Keratinocyte (primary cell): ENCODE measurements at regions not wholly inside any gene's neighbourhood (a gene's known extent, or its start where the extent isn't known, plus 50 kb on each side); places are given as distances from the start of the nearest gene placed in this dataset.

Experiments
- EZH2 ChIP-seq: IDR thresholded peaks from one replicate; pipeline ENCODE4 v1.6.1; 2012; ENCODE audit warnings: inconsistent platforms, mild to moderate bottlenecking, low read length, moderate library complexity
- TF ChIP-seq, protein P1 (sequence below), 3 experiments: IDR thresholded peaks in 1 of 3; conservative IDR thresholded peaks in 1 of 3; optimal IDR thresholded peaks in 1 of 3; 2 replicates in 2 of 3; 3 replicates in 1 of 3; pipeline versions ENCODE3 to v1.5.1; 2011; ENCODE audit warnings: low read length in 3 of 3, mild to moderate bottlenecking in 3 of 3, moderate library complexity in 2 of 3, control low read depth in 1 of 3, inconsistent platforms in 1 of 3; ENCODE audit not compliant: insufficient read depth in 2 of 3; ENCODE audit errors: extremely low read depth in 1 of 3

GRCh38 chr10:35803046-35803445, 160.9 kb upstream of the FZD8 start:
- TF ChIP-seq, protein P1, sequence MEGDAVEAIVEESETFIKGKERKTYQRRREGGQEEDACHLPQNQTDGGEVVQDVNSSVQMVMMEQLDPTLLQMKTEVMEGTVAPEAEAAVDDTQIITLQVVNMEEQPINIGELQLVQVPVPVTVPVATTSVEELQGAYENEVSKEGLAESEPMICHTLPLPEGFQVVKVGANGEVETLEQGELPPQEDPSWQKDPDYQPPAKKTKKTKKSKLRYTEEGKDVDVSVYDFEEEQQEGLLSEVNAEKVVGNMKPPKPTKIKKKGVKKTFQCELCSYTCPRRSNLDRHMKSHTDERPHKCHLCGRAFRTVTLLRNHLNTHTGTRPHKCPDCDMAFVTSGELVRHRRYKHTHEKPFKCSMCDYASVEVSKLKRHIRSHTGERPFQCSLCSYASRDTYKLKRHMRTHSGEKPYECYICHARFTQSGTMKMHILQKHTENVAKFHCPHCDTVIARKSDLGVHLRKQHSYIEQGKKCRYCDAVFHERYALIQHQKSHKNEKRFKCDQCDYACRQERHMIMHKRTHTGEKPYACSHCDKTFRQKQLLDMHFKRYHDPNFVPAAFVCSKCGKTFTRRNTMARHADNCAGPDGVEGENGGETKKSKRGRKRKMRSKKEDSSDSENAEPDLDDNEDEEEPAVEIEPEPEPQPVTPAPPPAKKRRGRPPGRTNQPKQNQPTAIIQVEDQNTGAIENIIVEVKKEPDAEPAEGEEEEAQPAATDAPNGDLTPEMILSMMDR (optimal IDR thresholded peaks at IDR 0.05 in 1 of 3, IDR thresholded peaks at IDR 0.05 in 1 of 3, conservative IDR thresholded peaks at IDR 0.05 in 1 of 3; ENCODE audit: extremely low read depth in 1 of 3, insufficient read depth in 2 of 3, low read length in 3 of 3) = no peak
- no peak for TF ChIP-seq EZH2
